WTC11 (cell line): ENCODE measurements at regions not wholly inside any gene's neighbourhood (a gene's known extent, or its start where the extent isn't known, plus 50 kb on each side); places are given as distances from the start of the nearest gene placed in this dataset.

Experiments
- SP1 ChIP-seq: sonication (generic); formaldehyde crosslinking; conservative IDR thresholded peaks from 2 replicates; pipeline ENCODE4 v1.8.1; 2022; ENCODE audit warnings: missing genetic modification reagents
- ZNF219 ChIP-seq: sonication (generic); formaldehyde crosslinking; IDR thresholded peaks from 2 replicates; pipeline ENCODE4 v1.8.0; 2023; ENCODE audit warnings: missing genetic modification reagents, mild to moderate bottlenecking, borderline replicate concordance
- ZNF232 ChIP-seq: sonication (generic); formaldehyde crosslinking; IDR thresholded peaks from 2 replicates; pipeline ENCODE4 v1.8.0; 2022; ENCODE audit warnings: mild to moderate bottlenecking, missing genetic modification reagents
- TF ChIP-seq, protein P1 (sequence below): fragments of 200-600 bp; IDR thresholded peaks from 2 replicates; pipeline ENCODE4 v1.8.0; 2022; ENCODE audit warnings: antibody characterized with exemption

DNA sequence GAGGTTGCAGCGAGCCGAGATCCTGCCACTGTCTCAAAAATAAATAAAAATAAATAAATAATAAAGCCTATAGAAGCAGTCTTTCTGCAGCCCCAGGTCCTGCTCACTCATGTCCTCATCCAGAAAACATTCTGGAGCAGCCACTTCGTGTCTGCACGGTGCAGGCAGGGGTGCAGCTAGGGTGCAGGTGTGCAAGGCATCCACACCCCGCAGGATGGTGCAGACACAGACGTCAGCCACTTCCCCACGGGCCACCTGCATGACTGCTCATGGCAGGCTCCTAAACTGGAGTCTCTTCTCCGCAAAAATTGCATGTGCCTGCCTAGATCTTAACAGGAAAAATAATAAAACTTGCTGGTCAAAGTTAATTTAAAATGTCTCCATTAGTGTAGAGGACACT is 80.2 kb upstream of the SNTG2 start:
- no peak for TF ChIP-seq SP1 (CRISPR knock-in tag)
- TF ChIP-seq, protein P1, sequence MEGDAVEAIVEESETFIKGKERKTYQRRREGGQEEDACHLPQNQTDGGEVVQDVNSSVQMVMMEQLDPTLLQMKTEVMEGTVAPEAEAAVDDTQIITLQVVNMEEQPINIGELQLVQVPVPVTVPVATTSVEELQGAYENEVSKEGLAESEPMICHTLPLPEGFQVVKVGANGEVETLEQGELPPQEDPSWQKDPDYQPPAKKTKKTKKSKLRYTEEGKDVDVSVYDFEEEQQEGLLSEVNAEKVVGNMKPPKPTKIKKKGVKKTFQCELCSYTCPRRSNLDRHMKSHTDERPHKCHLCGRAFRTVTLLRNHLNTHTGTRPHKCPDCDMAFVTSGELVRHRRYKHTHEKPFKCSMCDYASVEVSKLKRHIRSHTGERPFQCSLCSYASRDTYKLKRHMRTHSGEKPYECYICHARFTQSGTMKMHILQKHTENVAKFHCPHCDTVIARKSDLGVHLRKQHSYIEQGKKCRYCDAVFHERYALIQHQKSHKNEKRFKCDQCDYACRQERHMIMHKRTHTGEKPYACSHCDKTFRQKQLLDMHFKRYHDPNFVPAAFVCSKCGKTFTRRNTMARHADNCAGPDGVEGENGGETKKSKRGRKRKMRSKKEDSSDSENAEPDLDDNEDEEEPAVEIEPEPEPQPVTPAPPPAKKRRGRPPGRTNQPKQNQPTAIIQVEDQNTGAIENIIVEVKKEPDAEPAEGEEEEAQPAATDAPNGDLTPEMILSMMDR, result no peak
- no peak for TF ChIP-seq ZNF219 (CRISPR knock-in tag)
- TF ChIP-seq ZNF232 (CRISPR knock-in tag), result no peak
